ENCODE measurements at regions not wholly inside any gene's neighbourhood (a gene's known extent, or its start where the extent isn't known, plus 50 kb on each side); places are given as distances from the start of the nearest gene placed in this dataset.

- Histone ChIP-seq H3K9ac (ENCODE audit: extremely low read depth, insufficient read length, low read length) (no peak overlapping the region), H4K5ac (ENCODE audit: insufficient read length, low read depth, low read length) (no peak overlapping the region), H2AK5ac (ENCODE audit: insufficient read length, low read length) (no peak overlapping the region), H2BK5ac (ENCODE audit: insufficient read length, low read length) (no peak overlapping the region), H3K23me2 (ENCODE audit: insufficient read length, low read depth, low read length, poor library complexity, severe bottlenecking) (no peaks in the 10 kb centered on the region), H2BK20ac (ENCODE audit: low read depth, low read length, poor library complexity, severe bottlenecking) (no peak overlapping the region), H3K18ac (ENCODE audit: insufficient read length, low read depth, low read length) (no peak overlapping the region), H2BK15ac (ENCODE audit: low read depth, low read length) (no peak overlapping the region), H3K14ac (ENCODE audit: insufficient read depth, low read length) (no peak overlapping the region), H3K4me2 (ENCODE audit: insufficient read depth, insufficient read length, low read length) (no peak overlapping the region), H3K27ac (ENCODE audit: insufficient read length, low read depth, low read length) (no peak overlapping the region), H2BK120ac (ENCODE audit: low read depth, low read length, poor library complexity, severe bottlenecking) (no peak overlapping the region), H2AFZ (ENCODE audit: low read length) (no peak overlapping the region), H3K23ac (ENCODE audit: insufficient read length, low read depth, low read length) (no peak overlapping the region), H3T11ph (ENCODE audit: low read length) (no peak overlapping the region), H3K79me1 (ENCODE audit: insufficient read depth, low read depth, low read length, poor library complexity, severe bottlenecking) (no peaks in the 10 kb centered on the region), H4K8ac (replicated peaks; ENCODE audit: insufficient read length, low read depth, low read length) (no peak overlapping the region), H3K79me2 (ENCODE audit: insufficient read depth, low read length) (no peaks in the 10 kb centered on the region), H3K9me3 (ENCODE audit: control insufficient read depth, low read depth, low read length) (no peaks in the 10 kb centered on the region), H2BK12ac (ENCODE audit: insufficient read length, low read depth, low read length) (no peak overlapping the region), H3K27me3 (ENCODE audit: insufficient read depth, low read length) (no peaks in the 10 kb centered on the region), H3K4me1 (ENCODE audit: insufficient read depth, low read length) (0 out of 2 replicates have a peak, but pooled peaks cover 2% of the 10 kb centered on the region), H4K91ac (ENCODE audit: insufficient read length, low read depth, low read length) (no peak overlapping the region), H3K4ac (ENCODE audit: low read depth, low read length) (no peak overlapping the region), H3K56ac (ENCODE audit: insufficient read length, low read depth, low read length) (no peak overlapping the region), H4K20me1 (ENCODE audit: control insufficient read depth, insufficient read depth, insufficient read length) (no peaks in the 10 kb centered on the region)
- TF ChIP-seq, protein P1, sequence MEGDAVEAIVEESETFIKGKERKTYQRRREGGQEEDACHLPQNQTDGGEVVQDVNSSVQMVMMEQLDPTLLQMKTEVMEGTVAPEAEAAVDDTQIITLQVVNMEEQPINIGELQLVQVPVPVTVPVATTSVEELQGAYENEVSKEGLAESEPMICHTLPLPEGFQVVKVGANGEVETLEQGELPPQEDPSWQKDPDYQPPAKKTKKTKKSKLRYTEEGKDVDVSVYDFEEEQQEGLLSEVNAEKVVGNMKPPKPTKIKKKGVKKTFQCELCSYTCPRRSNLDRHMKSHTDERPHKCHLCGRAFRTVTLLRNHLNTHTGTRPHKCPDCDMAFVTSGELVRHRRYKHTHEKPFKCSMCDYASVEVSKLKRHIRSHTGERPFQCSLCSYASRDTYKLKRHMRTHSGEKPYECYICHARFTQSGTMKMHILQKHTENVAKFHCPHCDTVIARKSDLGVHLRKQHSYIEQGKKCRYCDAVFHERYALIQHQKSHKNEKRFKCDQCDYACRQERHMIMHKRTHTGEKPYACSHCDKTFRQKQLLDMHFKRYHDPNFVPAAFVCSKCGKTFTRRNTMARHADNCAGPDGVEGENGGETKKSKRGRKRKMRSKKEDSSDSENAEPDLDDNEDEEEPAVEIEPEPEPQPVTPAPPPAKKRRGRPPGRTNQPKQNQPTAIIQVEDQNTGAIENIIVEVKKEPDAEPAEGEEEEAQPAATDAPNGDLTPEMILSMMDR (conservative IDR thresholded peaks at IDR 0.05): no peak
- no peak for DNase-seq
- peak overlapping the region in 1 of 3 experiments; percentile 28; a peak in 1 of 7 replicates for H3K27ac Mint-ChIP-seq
- WGBS (ENCODE audit: extremely low coverage, insufficient read length, low lambda C conversion rate): no CpG with 5 or more reads among the region's 4 CpGs
- H3K4me1 Mint-ChIP-seq: peaks cover 7 to 9% of the 10 kb centered on the region in 2 experiments
- H3K27me3 Mint-ChIP-seq (ENCODE audit: low read depth): peaks cover 2% of the 10 kb centered on the region
- H3K4me3 Mint-ChIP-seq: no peak overlapping the region
- peaks cover 0 to 2% of the 10 kb centered on the region in 2 experiments; a peak in 1 of 5 replicates for H3K9me3 Mint-ChIP-seq
- H3K36me3 Mint-ChIP-seq (ENCODE audit: insufficient read depth in 1 of 3, low read depth in 3 of 3): no peaks in the 10 kb centered on the region
Observed at GRCh38 chr15:79164043-79164442, 73.5 kb upstream of the RASGRF1 start.
